Adrenal gland (tissue), 5 donors: ENCODE measurements at regions not wholly inside any gene's neighbourhood (a gene's known extent, or its start where the extent isn't known, plus 50 kb on each side); places are given as distances from the start of the nearest gene placed in this dataset.

Experiments
- CTCF ChIP-seq, 6 experiments: fragments of 450-650 bp in 4 of 6; fragments of 200-600 bp in 2 of 6; sonication (generic) in 1 of 6; IDR thresholded peaks; 1 replicate in 5 of 6; 2 replicates in 1 of 6; pipeline versions ENCODE4 v1.5.1 to v1.8.0; 2016 to 2021; ENCODE audit warnings: antibody characterized with exemption in 6 of 6, mild to moderate bottlenecking in 2 of 6, moderate library complexity in 1 of 6
- POLR2A ChIP-seq, 2 donors: fragments of 450-650 bp; IDR thresholded peaks; one replicate each; pipeline ENCODE4 v1.6.1; 2017; ENCODE audit warnings: antibody characterized with exemption in 2 of 2, mild to moderate bottlenecking in 2 of 2, moderate library complexity in 1 of 2
- donor health status: DM: no; HTN: no; CAD: no.

GRCh38 chr1:29466258-29466657 lies 229.9 kb downstream of the PTPRU start:
- no peak for TF ChIP-seq POLR2A (IDR thresholded peaks at IDR 0.05)
- TF ChIP-seq CTCF (IDR thresholded peaks at IDR 0.05), result no peak
